ENCODE measurements at regions not wholly inside any gene's neighbourhood (a gene's known extent, or its start where the extent isn't known, plus 50 kb on each side); places are given as distances from the start of the nearest gene placed in this dataset.

DNA sequence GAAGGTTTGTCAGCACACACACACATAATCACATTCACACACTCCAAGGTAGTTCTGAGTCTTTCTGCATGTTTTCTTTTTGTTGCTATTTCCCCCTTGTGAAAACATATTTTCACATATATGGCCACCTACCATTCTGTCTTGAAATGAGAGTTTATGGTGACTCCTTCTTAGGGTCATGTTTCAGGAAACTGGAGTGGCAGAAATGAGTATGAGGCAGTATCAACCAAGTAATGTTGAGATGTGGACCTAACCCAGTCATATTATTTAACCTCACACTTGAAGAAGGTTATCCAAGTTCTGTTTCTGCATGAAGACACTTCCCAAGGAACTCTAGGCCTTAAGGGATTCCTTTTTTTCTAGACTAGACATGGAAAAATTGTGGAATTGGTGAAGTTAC is 481.4 kb downstream of the ETS1 start:
- no peaks in the 10 kb centered on the region for H3K9me2 ChIP-seq (ENCODE audit: insufficient read depth, low read length)
- H3K4me2 ChIP-seq (ENCODE audit: low read length): no peak overlapping the region
- H3K9ac ChIP-seq (ENCODE audit: low read length): no peak overlapping the region
- H3K9me3 ChIP-seq (ENCODE audit: low read length): no peaks in the 10 kb centered on the region
- H3K36me3 ChIP-seq (ENCODE audit: insufficient read depth, low read length): no peaks in the 10 kb centered on the region
- H3F3A ChIP-seq (ENCODE audit: insufficient read depth, low read length, poor library complexity, severe bottlenecking): no peaks in the 10 kb centered on the region
- no peaks in the 10 kb centered on the region for H3K79me2 ChIP-seq (replicated peaks; ENCODE audit: insufficient read depth, low read length)
- no peaks in the 10 kb centered on the region for H4K20me1 ChIP-seq (ENCODE audit: insufficient read depth)
- no peak overlapping the region for H3K27ac ChIP-seq (ENCODE audit: low read length)
- no peak overlapping the region for H2AFZ ChIP-seq (ENCODE audit: low read depth, low read length)
- TF ChIP-seq EP300 (conservative IDR thresholded peaks at IDR 0.05; ENCODE audit: poor library complexity, severe bottlenecking) (no peak), RAD21 (conservative IDR thresholded peaks at IDR 0.05) (no peak), POLR2AphosphoS5 (IDR thresholded peaks at IDR 0.05) (no peak), MXI1 (conservative IDR thresholded peaks at IDR 0.05; ENCODE audit: poor library complexity, severe bottlenecking) (no peak), CTCF (IDR thresholded peaks at IDR 0.05; ENCODE audit: poor library complexity, severe bottlenecking) (no peak), TAF1 (IDR thresholded peaks at IDR 0.05; ENCODE audit: low read depth) (no peak), SMC3 (conservative IDR thresholded peaks at IDR 0.05; ENCODE audit: poor library complexity) (no peak), EZH2 (IDR thresholded peaks at IDR 0.05; ENCODE audit: borderline replicate concordance, insufficient read depth, low read length, poor library complexity, severe bottlenecking) (no peak)
- TF ChIP-seq, protein P1, sequence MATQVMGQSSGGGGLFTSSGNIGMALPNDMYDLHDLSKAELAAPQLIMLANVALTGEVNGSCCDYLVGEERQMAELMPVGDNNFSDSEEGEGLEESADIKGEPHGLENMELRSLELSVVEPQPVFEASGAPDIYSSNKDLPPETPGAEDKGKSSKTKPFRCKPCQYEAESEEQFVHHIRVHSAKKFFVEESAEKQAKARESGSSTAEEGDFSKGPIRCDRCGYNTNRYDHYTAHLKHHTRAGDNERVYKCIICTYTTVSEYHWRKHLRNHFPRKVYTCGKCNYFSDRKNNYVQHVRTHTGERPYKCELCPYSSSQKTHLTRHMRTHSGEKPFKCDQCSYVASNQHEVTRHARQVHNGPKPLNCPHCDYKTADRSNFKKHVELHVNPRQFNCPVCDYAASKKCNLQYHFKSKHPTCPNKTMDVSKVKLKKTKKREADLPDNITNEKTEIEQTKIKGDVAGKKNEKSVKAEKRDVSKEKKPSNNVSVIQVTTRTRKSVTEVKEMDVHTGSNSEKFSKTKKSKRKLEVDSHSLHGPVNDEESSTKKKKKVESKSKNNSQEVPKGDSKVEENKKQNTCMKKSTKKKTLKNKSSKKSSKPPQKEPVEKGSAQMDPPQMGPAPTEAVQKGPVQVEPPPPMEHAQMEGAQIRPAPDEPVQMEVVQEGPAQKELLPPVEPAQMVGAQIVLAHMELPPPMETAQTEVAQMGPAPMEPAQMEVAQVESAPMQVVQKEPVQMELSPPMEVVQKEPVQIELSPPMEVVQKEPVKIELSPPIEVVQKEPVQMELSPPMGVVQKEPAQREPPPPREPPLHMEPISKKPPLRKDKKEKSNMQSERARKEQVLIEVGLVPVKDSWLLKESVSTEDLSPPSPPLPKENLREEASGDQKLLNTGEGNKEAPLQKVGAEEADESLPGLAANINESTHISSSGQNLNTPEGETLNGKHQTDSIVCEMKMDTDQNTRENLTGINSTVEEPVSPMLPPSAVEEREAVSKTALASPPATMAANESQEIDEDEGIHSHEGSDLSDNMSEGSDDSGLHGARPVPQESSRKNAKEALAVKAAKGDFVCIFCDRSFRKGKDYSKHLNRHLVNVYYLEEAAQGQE (IDR thresholded peaks at IDR 0.05; ENCODE audit: borderline replicate concordance): no peak
- no peaks in the 10 kb centered on the region for H3K27me3 ChIP-seq (ENCODE audit: insufficient read depth, low read depth, low read length)
- no peak overlapping the region for H3K4me3 ChIP-seq (ENCODE audit: low read length)

DNA sequence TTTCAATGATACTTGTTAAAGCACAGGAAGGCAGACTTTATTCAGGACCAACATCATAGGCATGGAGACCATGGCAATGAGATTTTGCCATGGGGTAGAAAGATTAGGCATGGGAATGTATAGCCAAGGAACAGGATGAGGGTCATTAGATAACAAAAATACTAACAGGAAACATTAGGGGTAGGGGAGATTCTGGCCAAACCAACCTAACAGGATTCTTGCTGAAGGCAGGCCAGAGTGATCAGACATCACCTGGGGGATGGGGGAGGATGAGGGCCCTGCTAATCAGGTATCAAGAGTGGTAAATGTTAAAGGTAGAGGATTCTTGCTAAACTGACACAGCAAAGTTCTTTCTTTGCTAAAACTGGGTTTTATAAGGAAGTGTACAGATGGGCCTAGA is 481.8 kb downstream of the ETS1 start:
- no peak overlapping the region for H3K27ac ChIP-seq (ENCODE audit: low read length)
- no peaks in the 10 kb centered on the region for H3K9me3 ChIP-seq (ENCODE audit: low read length)
- no peaks in the 10 kb centered on the region for H3F3A ChIP-seq (ENCODE audit: insufficient read depth, low read length, poor library complexity, severe bottlenecking)
- no peaks in the 10 kb centered on the region for H3K27me3 ChIP-seq (ENCODE audit: insufficient read depth, low read depth, low read length)
- no peak overlapping the region for H3K9ac ChIP-seq (ENCODE audit: low read length)
- no peak overlapping the region for H3K4me2 ChIP-seq (ENCODE audit: low read length)
- H3K79me2 ChIP-seq (replicated peaks; ENCODE audit: insufficient read depth, low read length): no peaks in the 10 kb centered on the region
- no peak for TF ChIP-seq RAD21 (conservative IDR thresholded peaks at IDR 0.05)
- no peak overlapping the region for H3K4me3 ChIP-seq (ENCODE audit: low read length)
- no peaks in the 10 kb centered on the region for H4K20me1 ChIP-seq (ENCODE audit: insufficient read depth)
- no peak overlapping the region for H2AFZ ChIP-seq (ENCODE audit: low read depth, low read length)
- H3K9me2 ChIP-seq (ENCODE audit: insufficient read depth, low read length): no peaks in the 10 kb centered on the region
- no peaks in the 10 kb centered on the region for H3K36me3 ChIP-seq (ENCODE audit: insufficient read depth, low read length)

DNA sequence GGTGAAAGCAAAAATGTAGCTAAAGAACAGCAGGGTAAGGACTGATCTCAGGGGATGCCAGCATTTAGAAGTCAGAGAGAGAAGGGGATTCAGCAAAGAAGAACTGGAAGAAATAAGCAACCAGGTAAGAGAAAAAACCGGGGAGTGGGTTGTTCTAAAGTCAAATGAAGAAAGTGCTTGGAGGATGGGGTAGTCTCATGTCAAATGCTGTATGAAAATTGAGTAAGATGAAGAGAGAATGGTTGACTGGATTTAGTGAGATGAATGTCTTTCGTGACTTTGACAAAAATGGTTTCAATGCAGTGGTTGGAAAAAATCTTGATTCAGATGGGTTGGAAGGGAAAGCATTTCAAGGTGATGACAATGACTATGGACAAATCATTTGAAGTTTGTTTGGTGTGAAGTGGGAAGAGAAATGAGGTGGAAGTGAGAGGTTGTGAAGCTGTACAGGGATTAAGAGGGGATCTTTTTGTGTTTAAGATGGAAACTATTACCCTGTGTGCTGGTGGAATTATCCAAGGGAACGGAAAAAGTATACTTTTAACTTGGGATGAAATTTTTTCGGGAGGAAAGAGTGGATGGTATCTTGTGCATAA is 484.0 kb downstream of the ETS1 start:
- Histone ChIP-seq H3K4me2 (ENCODE audit: low read length) (no peak overlapping the region), H4K20me1 (ENCODE audit: insufficient read depth) (no peaks in the 10 kb centered on the region), H2AFZ (ENCODE audit: low read depth, low read length) (no peak overlapping the region), H3K79me2 (replicated peaks; ENCODE audit: insufficient read depth, low read length) (no peaks in the 10 kb centered on the region), H3K9me3 (ENCODE audit: low read length) (no peaks in the 10 kb centered on the region), H3K36me3 (ENCODE audit: insufficient read depth, low read length) (no peaks in the 10 kb centered on the region), H3K27ac (ENCODE audit: low read length) (no peak overlapping the region), H3F3A (ENCODE audit: insufficient read depth, low read length, poor library complexity, severe bottlenecking) (no peaks in the 10 kb centered on the region), H3K9me2 (ENCODE audit: insufficient read depth, low read length) (no peaks in the 10 kb centered on the region), H3K27me3 (ENCODE audit: insufficient read depth, low read depth, low read length) (no peaks in the 10 kb centered on the region), H3K4me3 (ENCODE audit: low read length) (no peak overlapping the region), H3K9ac (ENCODE audit: low read length) (no peak overlapping the region)
- TF ChIP-seq SMC3 (conservative IDR thresholded peaks at IDR 0.05; ENCODE audit: poor library complexity) (no peak), RAD21 (conservative IDR thresholded peaks at IDR 0.05) (no peak), EZH2 (IDR thresholded peaks at IDR 0.05; ENCODE audit: borderline replicate concordance, insufficient read depth, low read length, poor library complexity, severe bottlenecking) (no peak), TAF1 (IDR thresholded peaks at IDR 0.05; ENCODE audit: low read depth) (no peak), POLR2AphosphoS5 (IDR thresholded peaks at IDR 0.05) (no peak), MXI1 (conservative IDR thresholded peaks at IDR 0.05; ENCODE audit: poor library complexity, severe bottlenecking) (no peak), CTCF (IDR thresholded peaks at IDR 0.05; ENCODE audit: poor library complexity, severe bottlenecking) (no peak), EP300 (conservative IDR thresholded peaks at IDR 0.05; ENCODE audit: poor library complexity, severe bottlenecking) (no peak)
- TF ChIP-seq, protein P1 (IDR thresholded peaks at IDR 0.05; ENCODE audit: borderline replicate concordance): no peak
